ENCODE measurements at regions not wholly inside any gene's neighbourhood (a gene's known extent, or its start where the extent isn't known, plus 50 kb on each side); places are given as distances from the start of the nearest gene placed in this dataset.

DNA sequence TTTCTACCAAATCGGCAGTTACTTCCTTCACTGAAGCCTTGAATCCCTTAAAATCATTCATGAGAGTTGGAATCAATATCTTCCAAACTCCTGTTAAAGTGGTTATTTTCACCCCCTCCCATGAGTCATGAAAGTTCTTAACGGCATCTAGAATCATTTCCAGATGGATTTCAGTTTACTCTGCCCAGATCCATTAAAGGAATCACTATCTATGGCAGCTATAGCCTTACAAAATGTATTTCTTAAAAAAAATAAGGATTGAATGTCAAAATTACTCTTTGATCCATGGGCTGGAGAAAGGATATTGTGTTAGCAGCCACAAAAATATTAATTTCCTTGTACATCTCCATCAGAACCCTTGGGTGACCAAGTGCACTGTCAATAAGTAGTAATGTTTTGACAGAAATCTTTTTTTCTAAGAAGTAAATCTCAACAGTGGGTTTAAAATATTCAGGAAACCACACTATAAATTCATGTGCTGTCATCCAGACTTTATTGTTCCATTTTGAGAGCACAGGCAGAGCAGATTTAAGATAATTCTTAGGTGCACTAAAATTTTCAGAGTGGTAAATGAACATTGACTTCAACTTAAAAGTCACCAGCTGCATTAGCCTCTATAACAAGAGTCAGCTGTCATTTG is 767.7 kb downstream of the DTWD2 start:
- TF ChIP-seq, protein P1, sequence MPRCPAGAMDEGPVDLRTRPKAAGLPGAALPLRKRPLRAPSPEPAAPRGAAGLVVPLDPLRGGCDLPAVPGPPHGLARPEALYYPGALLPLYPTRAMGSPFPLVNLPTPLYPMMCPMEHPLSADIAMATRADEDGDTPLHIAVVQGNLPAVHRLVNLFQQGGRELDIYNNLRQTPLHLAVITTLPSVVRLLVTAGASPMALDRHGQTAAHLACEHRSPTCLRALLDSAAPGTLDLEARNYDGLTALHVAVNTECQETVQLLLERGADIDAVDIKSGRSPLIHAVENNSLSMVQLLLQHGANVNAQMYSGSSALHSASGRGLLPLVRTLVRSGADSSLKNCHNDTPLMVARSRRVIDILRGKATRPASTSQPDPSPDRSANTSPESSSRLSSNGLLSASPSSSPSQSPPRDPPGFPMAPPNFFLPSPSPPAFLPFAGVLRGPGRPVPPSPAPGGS (IDR thresholded peaks at IDR 0.05) = no peak
- TF ChIP-seq, protein P2, sequence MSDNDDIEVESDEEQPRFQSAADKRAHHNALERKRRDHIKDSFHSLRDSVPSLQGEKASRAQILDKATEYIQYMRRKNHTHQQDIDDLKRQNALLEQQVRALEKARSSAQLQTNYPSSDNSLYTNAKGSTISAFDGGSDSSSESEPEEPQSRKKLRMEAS (IDR thresholded peaks at IDR 0.05) = no peak
- TF ChIP-seq EHMT2 (IDR thresholded peaks at IDR 0.05; ENCODE audit: low read depth) = no peak
- no peak for TF ChIP-seq EP300 (IDR thresholded peaks at IDR 0.05)
- TF ChIP-seq CTCF (IDR thresholded peaks at IDR 0.05) = no peak
- no peak for TF ChIP-seq NFE2L2 (conservative IDR thresholded peaks at IDR 0.05; ENCODE audit: low read length)
- TF ChIP-seq MAFK (IDR thresholded peaks at IDR 0.05; ENCODE audit: partially characterized antibody) = no peak
- TF ChIP-seq JUNB (IDR thresholded peaks at IDR 0.05) = no peak
- TF ChIP-seq POLR2A (IDR thresholded peaks at IDR 0.05; ENCODE audit: low read length) = no peak
- TF ChIP-seq HOXB5 (CRISPR knock-in tag; IDR thresholded peaks at IDR 0.05) = no peak
- TF ChIP-seq RAD21 (conservative IDR thresholded peaks at IDR 0.05 in 1 of 2, IDR thresholded peaks at IDR 0.05 in 1 of 2) = no peak
- no peak for TF ChIP-seq MAZ (IDR thresholded peaks at IDR 0.05; ENCODE audit: borderline replicate concordance, low read depth, low read length)
